ENCODE measurements at regions not wholly inside any gene's neighbourhood (a gene's known extent, or its start where the extent isn't known, plus 50 kb on each side); places are given as distances from the start of the nearest gene placed in this dataset.

- no peak for TF ChIP-seq CTCF (IDR thresholded peaks at IDR 0.05)
- Histone ChIP-seq H3K4me3 (ENCODE audit: low read depth in 1 of 2, low read length in 1 of 2) (no peak overlapping the region), H3K27me3 (no peaks in the 10 kb centered on the region), H3K27ac (no peak overlapping the region), H3K4me1 (ENCODE audit: control insufficient read depth in 1 of 2, insufficient read depth in 1 of 2, low read depth in 1 of 2, low read length in 1 of 2) (no peaks in the 10 kb centered on the region), H3K9me3 (peaks cover 4% of the 10 kb centered on the region), H3K36me3 (no peaks in the 10 kb centered on the region)
Observed at GRCh38 chr2:123359636-123360035, 665.5 kb upstream of the CNTNAP5 start.

DNA sequence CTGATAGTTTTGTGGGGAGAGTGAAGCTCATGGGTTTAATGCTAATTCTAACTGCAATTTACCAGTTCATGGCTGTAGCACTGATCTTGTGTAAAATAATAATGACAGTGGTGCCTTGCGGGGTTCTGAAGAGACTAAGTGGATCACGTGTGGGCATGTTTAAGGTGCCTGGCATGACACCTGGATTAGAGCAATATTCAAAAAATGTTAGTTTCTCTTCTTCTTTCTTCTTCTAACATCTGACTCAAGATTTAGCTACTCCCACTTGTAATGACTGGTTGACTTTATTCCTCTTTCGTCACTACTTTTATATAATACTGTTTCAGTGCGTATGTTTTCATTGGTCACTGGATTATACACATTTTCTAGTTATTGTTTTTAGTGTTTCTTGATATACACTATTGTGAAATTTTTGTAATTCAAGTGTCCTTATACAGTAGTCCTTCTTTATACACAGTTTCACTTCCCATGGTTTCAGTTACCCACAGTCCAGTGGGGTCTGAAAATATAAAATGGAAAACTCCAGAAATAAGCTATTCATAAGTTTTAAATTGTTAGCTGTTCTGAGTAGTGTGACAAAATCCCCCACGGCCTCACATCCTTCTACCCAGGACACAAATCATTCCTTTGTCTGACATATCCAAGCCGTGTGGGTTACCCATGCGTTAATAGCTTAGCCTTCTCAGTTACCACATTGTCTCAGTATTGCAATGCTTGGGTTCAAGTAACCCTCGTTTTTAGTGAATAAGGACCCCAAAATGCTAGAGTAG, 662.2 kb upstream of the CNTNAP5 start:
- Histone ChIP-seq H3K9me3 (no peaks in the 10 kb centered on the region), H3K27ac (no peak overlapping the region), H3K27me3 (no peaks in the 10 kb centered on the region), H3K4me1 (ENCODE audit: control insufficient read depth in 1 of 2, insufficient read depth in 1 of 2, low read depth in 1 of 2, low read length in 1 of 2) (no peaks in the 10 kb centered on the region), H3K36me3 (no peaks in the 10 kb centered on the region), H3K4me3 (ENCODE audit: low read depth in 1 of 2, low read length in 1 of 2) (no peak overlapping the region)
- TF ChIP-seq CTCF (IDR thresholded peaks at IDR 0.05) = no peak

DNA sequence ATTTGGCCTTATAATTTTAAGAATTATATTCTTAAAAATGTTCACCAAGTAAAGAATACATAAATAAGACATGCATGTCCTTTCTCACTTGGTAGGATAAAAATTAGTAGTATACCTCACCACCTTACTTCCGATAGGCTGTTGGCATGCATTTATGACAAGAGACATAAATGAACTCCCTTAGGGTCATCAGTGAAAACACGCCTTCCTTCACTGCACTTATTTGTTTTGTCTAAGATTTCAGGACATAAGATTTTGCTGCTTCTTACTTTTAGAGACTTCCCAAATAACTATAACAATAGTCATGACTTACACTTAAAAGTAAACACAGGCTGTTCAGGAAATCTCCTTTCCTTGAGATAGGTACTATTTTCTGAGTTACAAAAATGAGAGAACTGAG, 661.3 kb upstream of the CNTNAP5 start:
- TF ChIP-seq CTCF (IDR thresholded peaks at IDR 0.05) = no peak
- H3K4me1 ChIP-seq (ENCODE audit: control insufficient read depth in 1 of 2, insufficient read depth in 1 of 2, low read depth in 1 of 2, low read length in 1 of 2) = no peaks in the 10 kb centered on the region
- no peaks in the 10 kb centered on the region for H3K27me3 ChIP-seq
- no peak overlapping the region for H3K27ac ChIP-seq
- no peaks in the 10 kb centered on the region for H3K36me3 ChIP-seq
- H3K9me3 ChIP-seq = no peaks in the 10 kb centered on the region
- H3K4me3 ChIP-seq (ENCODE audit: low read depth in 1 of 2, low read length in 1 of 2) = no peak overlapping the region

DNA sequence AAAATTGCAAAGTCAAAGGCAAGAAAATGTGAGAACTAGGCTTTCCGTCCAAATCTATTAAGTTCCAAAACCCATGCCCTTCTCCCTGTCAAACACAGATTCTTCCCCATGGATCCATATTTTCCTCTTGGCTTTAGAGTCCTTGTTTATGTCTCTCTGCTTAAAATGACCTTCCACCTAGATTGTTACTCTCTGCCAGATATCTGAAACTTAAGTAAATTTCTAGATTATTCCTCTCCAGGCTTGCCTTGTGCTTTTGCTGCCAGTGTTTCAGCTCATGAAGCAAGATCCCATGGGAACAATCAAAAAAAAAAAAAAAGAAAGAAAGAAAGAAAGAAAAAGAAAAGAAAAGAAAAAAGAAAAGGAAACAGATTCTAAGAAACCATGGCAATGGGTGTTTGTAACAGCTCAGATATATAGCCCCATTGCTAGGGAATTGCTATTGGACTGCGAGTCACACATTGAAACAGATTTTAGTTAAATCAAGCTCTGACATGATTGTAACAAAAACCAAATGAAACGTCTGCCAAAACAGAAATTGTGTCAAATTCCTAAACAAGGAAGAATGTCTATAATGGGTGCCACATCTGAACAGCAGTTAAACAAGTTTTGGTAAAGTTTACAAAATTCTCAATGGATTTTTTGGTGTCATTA, 660.7 kb upstream of the CNTNAP5 start:
- TF ChIP-seq CTCF (IDR thresholded peaks at IDR 0.05) = no peak
- H3K4me3 ChIP-seq (ENCODE audit: low read depth in 1 of 2, low read length in 1 of 2) = no peak overlapping the region
- no peaks in the 10 kb centered on the region for H3K4me1 ChIP-seq (ENCODE audit: control insufficient read depth in 1 of 2, insufficient read depth in 1 of 2, low read depth in 1 of 2, low read length in 1 of 2)
- H3K27ac ChIP-seq = no peak overlapping the region
- H3K27me3 ChIP-seq = no peaks in the 10 kb centered on the region
- no peaks in the 10 kb centered on the region for H3K36me3 ChIP-seq
- H3K9me3 ChIP-seq = no peaks in the 10 kb centered on the region

DNA sequence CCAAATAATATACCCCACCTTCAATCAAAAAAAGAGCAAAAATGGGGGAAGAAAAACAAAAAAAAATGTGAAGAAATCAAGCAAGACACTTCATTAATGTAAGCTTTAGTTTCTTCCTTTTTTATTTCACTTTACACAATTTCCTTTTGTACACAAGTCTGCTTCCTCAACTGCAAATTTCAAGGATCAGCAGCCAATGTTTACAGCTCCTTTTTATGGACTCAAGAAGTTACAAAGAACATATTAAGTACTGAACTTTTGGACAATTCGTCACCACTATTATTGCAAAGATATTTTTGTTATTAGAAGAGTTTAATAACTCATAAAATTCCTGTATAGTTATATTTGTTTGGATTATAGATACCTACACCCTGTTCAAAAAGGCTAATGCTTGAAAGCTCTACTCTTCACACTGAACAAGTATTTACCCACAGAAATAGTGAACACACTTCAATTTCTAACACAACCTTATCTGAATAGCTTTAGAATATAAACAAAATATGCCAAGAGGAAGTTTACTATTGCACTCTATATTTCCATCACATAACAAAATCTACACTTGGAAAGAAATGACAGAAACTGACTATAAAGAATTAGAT, 658.7 kb upstream of the CNTNAP5 start:
- H3K9me3 ChIP-seq = no peaks in the 10 kb centered on the region
- no peak overlapping the region for H3K4me3 ChIP-seq (ENCODE audit: low read depth in 1 of 2, low read length in 1 of 2)
- H3K27ac ChIP-seq = no peak overlapping the region
- H3K27me3 ChIP-seq = no peaks in the 10 kb centered on the region
- H3K36me3 ChIP-seq = no peaks in the 10 kb centered on the region
- TF ChIP-seq CTCF (IDR thresholded peaks at IDR 0.05) = no peak
- H3K4me1 ChIP-seq (ENCODE audit: control insufficient read depth in 1 of 2, insufficient read depth in 1 of 2, low read depth in 1 of 2, low read length in 1 of 2) = no peaks in the 10 kb centered on the region
